SK-N-SH (cell line): ENCODE measurements at regions not wholly inside any gene's neighbourhood (a gene's known extent, or its start where the extent isn't known, plus 50 kb on each side); places are given as distances from the start of the nearest gene placed in this dataset.

Experiments used
- CTCF ChIA-PET: fragments of 300-600, 350-600 bp; formaldehyde crosslinking; extraction: SDS; loops from one replicate; lab custom pipeline; 2021; lab: Yijun Ruan, JAX
- POLR2A ChIA-PET: fragments of 350-600 bp; sonication (Branson Sonifier 250); formaldehyde crosslinking; extraction: SDS; loops from one replicate; lab custom pipeline; 2020; ENCODE audit warnings: antibody characterized with exemption, inconsistent platforms; lab: Yijun Ruan, JAX
- DNase-seq: peaks from one replicate; pipeline ENCODE4 v3.0.0; 2012
- H2AFZ ChIP-seq: fragments of 200-600 bp; sonication (generic); 2 replicates; pipeline ENCODE4 v1.8.1; 2016; ENCODE audit warnings: antibody characterized with exemption, mild to moderate bottlenecking, low read depth
- H3F3A ChIP-seq: fragments of 200-600 bp; sonication (generic); replicated peaks from 2 replicates; pipeline ENCODE3; 2016; ENCODE audit warnings: antibody characterized with exemption, mild to moderate bottlenecking; ENCODE audit not compliant: insufficient read depth
- H3K27ac ChIP-seq, 2 experiments: fragments of 200-500 bp in 1 of 2; fragments of 200-600 bp in 1 of 2; sonication (Bioruptor generic) in 1 of 2; sonication (generic), shearing (Covaris generic) in 1 of 2; 2 replicates each; pipeline versions ENCODE4 v1.5.1 to v1.6.1; 2014 to 2016; ENCODE audit warnings: low read depth in 2 of 2, inconsistent platforms in 1 of 2, low read length in 1 of 2, mild to moderate bottlenecking in 1 of 2, mixed read lengths in 1 of 2
- H3K27me3 ChIP-seq: fragments of 200-600 bp; sonication (generic), shearing (Covaris generic); 2 replicates; pipeline ENCODE4 v1.6.1; 2016; ENCODE audit warnings: mixed run types; ENCODE audit not compliant: insufficient read depth
- H3K36me3 ChIP-seq, 2 experiments: fragments of 200-500 bp in 1 of 2; fragments of 200-600 bp in 1 of 2; sonication (Bioruptor generic) in 1 of 2; sonication (generic) in 1 of 2; replicated peaks in 1 of 2; 2 replicates each; pipeline versions ENCODE3 to v1.5.1; 2014 to 2016; ENCODE audit warnings: low read length in 1 of 2, mild to moderate bottlenecking in 1 of 2; ENCODE audit not compliant: insufficient read depth in 2 of 2, control insufficient read depth in 1 of 2
- H3K4me1 ChIP-seq, 2 experiments: fragments of 200-500 bp in 1 of 2; fragments of 200-600 bp in 1 of 2; sonication (Bioruptor generic) in 1 of 2; sonication (generic), shearing (Covaris generic) in 1 of 2; 2 replicates each; pipeline versions ENCODE4 v1.5.1 to v1.6.1; 2014 to 2016; ENCODE audit warnings: low read depth in 1 of 2, low read length in 1 of 2, mixed run types in 1 of 2; ENCODE audit not compliant: insufficient read depth in 2 of 2, control insufficient read depth in 1 of 2
- H3K4me2 ChIP-seq: fragments of 200-600 bp; sonication (generic), shearing (Covaris generic); 2 replicates; pipeline ENCODE4 v1.6.1; 2017; ENCODE audit warnings: mixed run types
- H3K4me3 ChIP-seq, 2 experiments: fragments of 200-500 bp in 1 of 2; fragments of 200-600 bp in 1 of 2; sonication (Bioruptor generic) in 1 of 2; sonication (generic), shearing (Covaris generic) in 1 of 2; 2 replicates each; pipeline versions ENCODE4 v1.5.1 to v1.8.1; 2014 to 2016; ENCODE audit warnings: low read depth in 2 of 2, inconsistent platforms in 1 of 2, low read length in 1 of 2, mild to moderate bottlenecking in 1 of 2, mixed read lengths in 1 of 2, moderate library complexity in 1 of 2
- H3K79me2 ChIP-seq: fragments of 200-600 bp; sonication (generic); 2 replicates; pipeline ENCODE4 v1.8.1; 2017; ENCODE audit warnings: mild to moderate bottlenecking; ENCODE audit not compliant: insufficient read depth
- H3K9ac ChIP-seq: fragments of 200-600 bp; sonication (generic); 2 replicates; pipeline ENCODE4 v1.6.1; 2017; ENCODE audit warnings: mixed run types
- H3K9me2 ChIP-seq: fragments of 200-600 bp; sonication (generic); 2 replicates; pipeline ENCODE4 v1.6.1; 2017; ENCODE audit warnings: mixed run types
- H3K9me3 ChIP-seq: fragments of 200-600 bp; sonication (generic); 2 replicates; pipeline ENCODE4 v1.6.1; 2017; ENCODE audit warnings: mixed run types, mild to moderate bottlenecking, moderate library complexity
- H4K20me1 ChIP-seq: fragments of 200-600 bp; sonication (generic); 2 replicates; pipeline ENCODE4 v1.6.1; 2017; ENCODE audit warnings: mild to moderate bottlenecking, mixed run types; ENCODE audit not compliant: insufficient read depth
- CHD2 ChIP-seq: fragments of 150-350 bp; IDR thresholded peaks from 2 replicates; pipeline ENCODE4 v1.6.1; 2018; ENCODE audit warnings: low read length; ENCODE audit not compliant: partially characterized antibody
- EP300 ChIP-seq, 2 experiments: IDR thresholded peaks; 2 replicates each; pipeline versions ENCODE4 v1.4.0 to v1.6.1; 2012; ENCODE audit warnings: borderline replicate concordance in 1 of 2, low read depth in 1 of 2, low read length in 1 of 2
- EZH2phosphoT487 ChIP-seq: fragments of 200-600 bp; sonication (generic); IDR thresholded peaks from 2 replicates; pipeline ENCODE4 v1.6.1; 2017; ENCODE audit warnings: low read depth, mixed run types, mild to moderate bottlenecking, antibody characterized with exemption, moderate library complexity, borderline replicate concordance
- GATA2 ChIP-seq: sonication (generic); formaldehyde crosslinking; IDR thresholded peaks from 2 replicates; pipeline ENCODE4 v1.5.0; 2020; ENCODE audit warnings: mild to moderate bottlenecking, missing genetic modification reagents
- JUND ChIP-seq: IDR thresholded peaks from 2 replicates; pipeline ENCODE4 v1.4.0; 2012
- MXI1 ChIP-seq: IDR thresholded peaks from 2 replicates; pipeline ENCODE4 v1.6.1; 2012; ENCODE audit warnings: mild to moderate bottlenecking, low read depth, low read length, improper control_type of control experiment
- PBX3 ChIP-seq: IDR thresholded peaks from 2 replicates; pipeline ENCODE4; 2012
- POLR2AphosphoS5 ChIP-seq: IDR thresholded peaks from 2 replicates; pipeline ENCODE4 v1.6.1; 2012; ENCODE audit warnings: low read depth, low read length
- RAD21 ChIP-seq: IDR thresholded peaks from 2 replicates; pipeline ENCODE4 v1.6.1; 2012; ENCODE audit warnings: mild to moderate bottlenecking, low read length
- RXRA ChIP-seq: IDR thresholded peaks from 2 replicates; pipeline ENCODE4 v1.4.0; 2012; ENCODE audit warnings: low read depth, mild to moderate bottlenecking, borderline replicate concordance
- SIN3A ChIP-seq: IDR thresholded peaks from 2 replicates; pipeline ENCODE4 v1.6.1; 2012; ENCODE audit warnings: low read depth, mild to moderate bottlenecking, low read length, moderate library complexity, borderline replicate concordance
- TAF1 ChIP-seq: IDR thresholded peaks from 2 replicates; pipeline ENCODE4 v1.6.1; 2012; ENCODE audit warnings: low read depth, mild to moderate bottlenecking, low read length, moderate library complexity, borderline replicate concordance
- TCF12 ChIP-seq: IDR thresholded peaks from 2 replicates; pipeline ENCODE4 v1.4.0; 2012
- TEAD4 ChIP-seq: IDR thresholded peaks from 2 replicates; pipeline ENCODE4 v1.4.0; 2012; ENCODE audit warnings: mild to moderate bottlenecking, borderline replicate concordance; ENCODE audit not compliant: insufficient read depth
- YY1 ChIP-seq: IDR thresholded peaks from 2 replicates; pipeline ENCODE4 v1.4.0; 2012; ENCODE audit warnings: low read depth, mild to moderate bottlenecking
- WGBS: methylation state at CpG from one replicate; pipeline ENCODE4 v1.1.6; 2017; ENCODE audit warnings: low lambda C conversion rate; 5-methylcytosine and 5-hydroxymethylcytosine counted together
- TF ChIP-seq, protein P1 (sequence below): fragments of 150-350 bp; IDR thresholded peaks from 2 replicates; pipeline ENCODE4 v1.6.1; 2016; ENCODE audit warnings: mild to moderate bottlenecking, low read depth, low read length
- TF ChIP-seq, protein P2 (sequence below): IDR thresholded peaks from 2 replicates; pipeline ENCODE4 v1.4.0; 2012; ENCODE audit warnings: low read depth, borderline replicate concordance

GRCh38 chr6:150667977-150668716 is 68.5 kb downstream of the PLEKHG1 start (continued):
- no peak for TF ChIP-seq JUND
- no peak for TF ChIP-seq TCF12
- no peak for TF ChIP-seq MXI1
- TF ChIP-seq POLR2AphosphoS5, result no peak
- TF ChIP-seq, protein P1, sequence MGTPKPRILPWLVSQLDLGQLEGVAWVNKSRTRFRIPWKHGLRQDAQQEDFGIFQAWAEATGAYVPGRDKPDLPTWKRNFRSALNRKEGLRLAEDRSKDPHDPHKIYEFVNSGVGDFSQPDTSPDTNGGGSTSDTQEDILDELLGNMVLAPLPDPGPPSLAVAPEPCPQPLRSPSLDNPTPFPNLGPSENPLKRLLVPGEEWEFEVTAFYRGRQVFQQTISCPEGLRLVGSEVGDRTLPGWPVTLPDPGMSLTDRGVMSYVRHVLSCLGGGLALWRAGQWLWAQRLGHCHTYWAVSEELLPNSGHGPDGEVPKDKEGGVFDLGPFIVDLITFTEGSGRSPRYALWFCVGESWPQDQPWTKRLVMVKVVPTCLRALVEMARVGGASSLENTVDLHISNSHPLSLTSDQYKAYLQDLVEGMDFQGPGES, result no peak

DNA sequence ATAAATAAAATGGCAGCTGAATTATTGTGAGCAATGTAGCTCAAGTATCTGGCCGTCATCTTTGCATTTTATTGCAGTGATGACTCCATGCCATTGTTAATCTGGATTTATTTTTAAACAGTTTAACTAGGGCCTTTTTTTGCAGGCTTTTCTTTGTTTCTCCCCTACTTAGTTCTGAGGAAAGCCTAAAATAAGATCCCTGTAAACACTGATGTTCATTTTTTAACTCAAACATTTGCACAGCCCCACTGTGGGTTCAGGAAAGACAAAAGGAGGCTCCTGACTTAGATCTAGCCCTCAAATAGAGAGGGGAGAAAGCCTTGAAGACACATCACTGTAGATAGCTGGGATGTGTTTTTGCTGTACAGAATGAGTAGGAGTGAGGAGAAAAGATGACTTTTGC is 69.2 kb downstream of the PLEKHG1 start:
- Histone ChIP-seq H2AFZ (no peak overlapping the region), H3K9ac (no peak overlapping the region), H3K27ac (no peak overlapping the region), H3K36me3 (no peaks in the 10 kb centered on the region), H3K4me2 (no peak overlapping the region), H3K9me2 (no peaks in the 10 kb centered on the region), H3K27me3 (no peaks in the 10 kb centered on the region; the same call in 1 of the 2 replicates), H3K9me3 (no peaks in the 10 kb centered on the region), H3K4me3 (no peak overlapping the region), H3F3A (no peaks in the 10 kb centered on the region), H3K4me1 (peaks cover 0 to 10% of the 10 kb centered on the region in 2 experiments; a peak in 1 of 4 replicates), H4K20me1 (no peaks in the 10 kb centered on the region), H3K79me2 (no peaks in the 10 kb centered on the region)
- ChIA-PET CTCF (no interaction called here), POLR2A (no interaction called here)
- TF ChIP-seq MXI1 (no peak), CHD2 (no peak), TCF12 (no peak), TAF1 (no peak)
- TF ChIP-seq, protein P2, sequence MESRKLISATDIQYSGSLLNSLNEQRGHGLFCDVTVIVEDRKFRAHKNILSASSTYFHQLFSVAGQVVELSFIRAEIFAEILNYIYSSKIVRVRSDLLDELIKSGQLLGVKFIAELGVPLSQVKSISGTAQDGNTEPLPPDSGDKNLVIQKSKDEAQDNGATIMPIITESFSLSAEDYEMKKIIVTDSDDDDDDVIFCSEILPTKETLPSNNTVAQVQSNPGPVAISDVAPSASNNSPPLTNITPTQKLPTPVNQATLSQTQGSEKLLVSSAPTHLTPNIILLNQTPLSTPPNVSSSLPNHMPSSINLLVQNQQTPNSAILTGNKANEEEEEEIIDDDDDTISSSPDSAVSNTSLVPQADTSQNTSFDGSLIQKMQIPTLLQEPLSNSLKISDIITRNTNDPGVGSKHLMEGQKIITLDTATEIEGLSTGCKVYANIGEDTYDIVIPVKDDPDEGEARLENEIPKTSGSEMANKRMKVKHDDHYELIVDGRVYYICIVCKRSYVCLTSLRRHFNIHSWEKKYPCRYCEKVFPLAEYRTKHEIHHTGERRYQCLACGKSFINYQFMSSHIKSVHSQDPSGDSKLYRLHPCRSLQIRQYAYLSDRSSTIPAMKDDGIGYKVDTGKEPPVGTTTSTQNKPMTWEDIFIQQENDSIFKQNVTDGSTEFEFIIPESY, result no peak
- no peak for DNase-seq
- WGBS, result 13% methylated on average over 1 of the region's 1 CpG

DNA sequence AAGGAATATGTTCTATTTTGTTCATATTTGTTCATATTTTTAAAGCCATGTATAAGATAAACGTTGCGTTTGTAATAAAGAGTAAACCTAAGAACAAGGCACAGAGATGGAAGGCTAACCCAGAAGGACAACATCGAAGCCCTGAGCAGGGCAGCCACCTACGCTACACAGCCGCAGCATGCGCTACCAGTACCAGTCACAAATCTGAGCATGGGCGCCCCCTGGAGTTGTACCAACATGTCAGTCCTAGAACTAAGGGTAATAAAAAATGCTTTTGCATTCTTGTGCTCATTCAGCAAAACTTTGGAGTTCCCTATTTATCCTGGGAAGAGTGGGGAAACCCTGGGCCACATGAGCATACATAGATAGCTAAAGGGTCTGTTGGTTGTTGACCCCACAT is 70.6 kb downstream of the PLEKHG1 start:
- no peak for DNase-seq
- Histone ChIP-seq H3K36me3 (no peaks in the 10 kb centered on the region), H3K9me3 (no peaks in the 10 kb centered on the region), H3K4me1 (peaks cover 0 to 10% of the 10 kb centered on the region in 2 experiments; a peak in 1 of 4 replicates), H3K9me2 (no peaks in the 10 kb centered on the region), H3K79me2 (no peaks in the 10 kb centered on the region), H3K4me3 (no peak overlapping the region), H2AFZ (no peak overlapping the region), H3K4me2 (no peak overlapping the region), H3F3A (no peaks in the 10 kb centered on the region), H4K20me1 (no peaks in the 10 kb centered on the region), H3K9ac (no peak overlapping the region), H3K27ac (no peak overlapping the region), H3K27me3 (no peaks in the 10 kb centered on the region)
- WGBS, result 32% methylated on average over 7 of the region's 7 CpGs
- ChIA-PET CTCF (interaction anchor here (0.5 kb wide), 1 partner anchor 76 kb away, joined by 3 read pairs; no protein-coding TSS in a partner anchor), POLR2A (no interaction called here)
- TF ChIP-seq RXRA (no peak), RAD21 (no peak), YY1 (no peak), GATA2 (no peak), SIN3A (no peak), EZH2phosphoT487 (no peak), CHD2 (no peak), PBX3 (no peak), EP300 (IDR thresholded peaks at IDR 0.05; ENCODE audit: borderline replicate concordance in 1 of 2, low read depth in 1 of 2, low read length in 1 of 2) (no peak), TCF12 (no peak), TEAD4 (no peak), POLR2AphosphoS5 (no peak)
- TF ChIP-seq, protein P1, result no peak
